ENCODE measurements at regions not wholly inside any gene's neighbourhood (a gene's known extent, or its start where the extent isn't known, plus 50 kb on each side); places are given as distances from the start of the nearest gene placed in this dataset.

DNA sequence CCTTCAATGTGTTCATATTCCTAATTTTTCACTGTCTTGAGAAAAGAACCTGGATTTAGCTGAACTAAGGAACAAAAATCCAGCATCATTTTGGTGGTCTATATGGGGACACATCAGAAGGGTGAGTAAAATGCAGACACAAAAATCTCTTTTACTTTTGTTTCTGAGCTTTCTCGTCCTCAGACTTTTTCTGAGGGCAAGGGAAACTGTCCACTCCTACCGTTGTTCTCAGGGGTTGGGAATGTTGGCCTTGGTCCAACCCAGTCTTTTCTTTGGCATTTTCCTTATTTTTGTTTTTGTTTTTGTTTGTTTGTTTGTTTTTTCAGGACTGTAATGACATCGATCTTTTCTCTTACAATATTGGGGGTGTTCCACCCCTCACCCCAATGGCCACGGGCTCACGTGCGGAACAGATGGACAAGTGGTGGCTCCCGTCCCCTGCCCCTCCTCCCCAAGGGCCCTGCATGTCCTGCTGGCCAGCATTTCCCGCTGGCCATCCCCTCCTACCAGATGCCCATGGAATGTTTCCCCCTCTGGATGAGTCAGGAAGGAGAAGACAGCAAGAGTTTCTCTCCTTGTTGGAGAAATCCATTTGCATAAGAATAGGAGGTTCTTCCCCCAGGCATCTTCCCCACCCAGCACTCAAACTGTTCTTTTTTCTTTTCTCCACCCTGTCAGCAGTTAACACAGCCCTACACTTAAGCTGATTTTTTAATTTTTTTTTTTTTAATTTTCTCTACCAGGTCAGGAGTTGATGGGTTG lies 305.4 kb upstream of the NDST4 start:
- DNase-seq, result no peak

DNA sequence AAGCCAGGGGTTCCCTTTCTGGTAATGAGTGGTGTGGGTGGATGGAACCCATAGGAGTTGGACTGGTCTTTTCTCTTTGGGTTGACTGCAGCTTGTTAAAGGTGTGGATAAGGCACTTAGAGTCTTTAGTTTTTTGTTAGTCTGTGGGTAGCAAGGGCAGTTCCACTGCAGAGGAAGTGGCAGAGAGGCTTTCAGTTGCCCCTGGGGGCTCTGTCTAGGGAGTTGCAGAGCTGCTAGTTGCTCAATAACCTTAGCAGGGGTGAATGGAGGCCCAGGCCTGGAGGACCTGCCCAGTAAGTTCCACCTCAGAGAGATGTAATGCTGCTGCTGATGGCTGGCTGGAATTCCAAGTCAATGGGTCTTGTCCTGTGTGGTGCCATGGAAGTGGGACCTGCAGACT lies 282.6 kb upstream of the NDST4 start:
- no peak for DNase-seq

DNA sequence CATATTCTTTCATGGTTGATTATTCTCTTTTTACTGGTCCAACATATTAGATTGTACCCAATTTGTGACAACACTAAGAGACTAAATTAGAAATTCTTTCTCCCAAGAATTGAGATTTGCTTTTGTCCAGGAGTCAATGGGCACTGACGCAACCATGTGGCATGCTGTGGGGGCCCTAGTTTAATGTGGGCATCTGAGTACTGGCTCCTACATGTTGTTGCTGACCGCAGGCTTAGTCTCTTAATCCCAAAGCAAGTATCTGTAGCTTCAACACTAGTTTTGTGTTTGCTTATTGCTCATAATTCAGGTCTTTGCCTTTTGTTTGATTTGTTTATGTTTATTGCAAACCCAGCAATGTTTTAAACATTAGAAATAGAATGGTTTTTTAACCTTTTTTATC lies 263.4 kb upstream of the NDST4 start:
- DNase-seq, result no peak

DNA sequence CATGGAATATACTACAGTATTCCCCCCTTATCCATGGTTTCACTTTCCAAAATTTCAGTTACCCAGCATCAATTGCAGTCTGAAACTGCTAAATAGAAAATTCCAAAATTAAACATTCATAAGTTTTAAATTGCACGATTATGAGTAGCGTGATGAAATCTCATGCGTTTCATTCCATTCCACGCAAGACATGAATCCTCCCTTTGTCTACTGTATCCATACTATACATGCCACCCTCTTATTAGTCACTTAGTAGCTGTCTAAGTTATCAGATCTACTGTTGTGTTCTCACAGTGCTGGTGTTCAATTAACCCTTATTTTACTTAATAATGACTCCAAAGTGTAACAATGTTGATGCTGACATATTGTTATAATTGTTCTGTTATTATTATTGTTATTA lies 261.2 kb upstream of the NDST4 start:
- no peak for DNase-seq

DNA sequence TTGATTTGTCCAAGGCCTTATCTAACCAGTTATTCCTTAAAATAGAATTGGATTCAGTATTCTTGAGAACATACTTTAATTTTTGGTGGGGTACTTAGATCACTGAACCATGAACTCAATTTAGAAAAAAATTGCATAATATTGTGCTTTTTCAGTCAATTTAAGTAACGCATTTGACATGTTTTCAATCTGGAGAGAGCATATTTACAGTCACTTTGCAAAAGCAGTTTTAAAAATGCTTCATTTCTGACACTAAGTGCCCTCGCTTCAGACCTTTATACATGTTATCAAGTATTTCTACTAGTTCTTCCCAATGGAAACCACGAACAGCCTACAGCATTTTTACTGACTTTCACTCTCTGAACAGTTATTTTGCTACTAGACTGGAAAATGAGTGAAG lies 257.1 kb upstream of the NDST4 start:
- DNase-seq, result no peak

DNA sequence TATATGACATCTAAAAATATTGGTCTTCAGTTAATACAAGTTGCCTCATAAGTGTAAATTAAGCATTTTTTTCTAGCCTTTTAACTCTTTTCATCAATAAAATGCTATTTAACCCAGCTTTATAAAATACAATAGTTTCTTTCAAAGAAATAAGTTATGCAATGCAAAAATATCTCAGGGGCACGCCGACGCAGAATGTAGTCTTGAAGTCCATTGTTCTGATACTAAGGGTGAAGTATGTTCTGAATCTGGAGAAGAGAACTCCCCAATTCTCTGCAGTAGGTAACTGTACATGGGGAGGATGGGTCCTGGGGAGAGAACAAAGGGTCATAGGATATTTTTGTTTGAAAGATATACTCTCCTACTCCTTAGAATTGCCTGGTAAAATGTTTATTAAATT lies 256.6 kb upstream of the NDST4 start:
- no peak for DNase-seq

DNA sequence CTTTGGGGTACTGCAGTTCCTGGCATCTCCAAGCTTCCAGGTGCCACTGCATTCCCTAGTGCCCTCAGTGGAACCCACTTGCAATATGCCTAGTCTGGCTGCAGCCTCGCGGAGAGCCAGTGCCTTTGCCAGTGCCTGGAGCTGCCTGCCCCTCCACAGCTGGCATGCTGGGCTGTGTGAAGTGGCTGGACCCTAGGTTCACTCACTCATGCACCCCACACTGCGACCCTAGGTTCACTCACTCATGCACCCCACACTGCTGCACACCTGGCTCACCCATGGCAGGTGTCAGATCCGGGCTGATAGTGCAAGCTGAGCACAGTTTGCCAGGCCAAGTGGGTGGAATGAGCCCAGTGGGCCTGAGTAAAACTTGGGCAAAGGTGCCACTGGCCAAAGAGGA lies 253.0 kb upstream of the NDST4 start:
- no peak for DNase-seq

DNA sequence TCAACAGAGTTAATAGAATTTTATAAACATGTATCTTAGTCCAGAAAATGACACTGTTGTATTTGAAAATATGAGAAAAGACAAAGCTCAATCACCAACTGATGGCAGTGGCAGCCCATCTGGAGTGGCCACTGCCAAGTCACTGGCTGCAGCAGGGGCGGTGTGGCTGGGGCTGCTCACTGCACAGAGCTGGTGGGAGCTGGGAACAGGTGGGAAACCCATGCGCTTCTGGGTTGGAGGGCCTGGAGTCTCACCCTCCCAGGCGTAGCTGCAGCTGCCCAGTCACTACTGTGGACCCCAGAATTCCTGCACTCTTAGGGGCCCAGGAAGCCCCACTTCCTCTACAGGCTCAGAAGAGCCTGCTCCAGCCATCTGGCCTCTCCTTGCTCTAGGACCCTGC lies 251.8 kb upstream of the NDST4 start:
- no peak for DNase-seq

DNA sequence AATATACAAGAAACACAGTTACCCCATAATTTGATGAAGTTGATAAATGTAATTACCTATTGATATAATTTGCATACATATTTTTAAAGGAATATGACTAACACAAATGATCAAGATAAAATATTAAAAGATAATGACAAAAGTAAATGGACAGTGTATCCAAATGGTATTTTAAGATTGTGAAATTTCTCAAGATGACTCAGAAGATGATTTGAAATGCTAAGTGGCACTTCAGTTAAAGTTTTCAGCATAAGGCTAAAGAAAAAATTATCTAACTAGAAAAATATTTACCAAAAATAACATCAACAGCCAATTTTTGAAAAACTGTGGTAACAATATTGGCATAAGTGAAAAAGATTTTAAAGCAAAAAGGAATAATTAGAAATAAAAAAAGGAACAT lies 248.4 kb upstream of the NDST4 start:
- DNase-seq, result no peak

DNA sequence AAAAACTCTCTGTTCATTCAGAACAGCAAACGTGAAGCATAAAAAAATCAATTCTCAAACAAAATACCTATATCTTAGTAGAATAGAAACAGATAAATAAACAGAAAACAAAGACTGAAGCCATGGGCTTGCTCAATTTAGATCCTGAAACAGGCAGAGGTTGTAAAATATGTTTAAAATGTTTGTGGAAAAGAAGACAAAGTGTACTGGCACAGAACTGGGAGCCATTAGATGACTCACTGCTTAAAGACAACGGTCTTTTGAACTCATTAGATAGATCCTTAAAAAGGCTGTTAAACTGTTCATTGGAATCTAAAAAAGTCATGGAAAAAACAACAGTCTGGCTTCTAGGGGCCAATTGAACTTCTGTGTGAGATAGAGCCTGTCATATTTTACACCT lies 247.0 kb upstream of the NDST4 start:
- DNase-seq, result no peak

DNA sequence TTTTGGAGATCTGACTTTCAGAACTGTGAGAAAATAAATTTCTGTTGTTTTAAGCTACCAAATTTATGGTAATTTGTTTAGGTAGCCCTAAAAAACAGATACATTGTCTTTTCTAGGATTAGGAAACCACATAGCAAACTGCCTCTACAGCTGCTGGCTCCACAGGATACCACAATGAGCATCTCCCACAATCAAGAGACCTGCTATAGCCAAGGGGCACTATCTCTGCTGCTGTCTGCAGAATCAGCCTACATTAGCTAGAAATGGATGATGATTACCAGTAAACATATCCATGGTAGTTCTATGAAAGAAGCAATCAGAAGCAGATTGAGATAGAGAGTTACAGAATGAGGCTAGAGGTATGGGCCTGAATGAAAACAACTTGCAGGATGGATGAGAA lies 244.4 kb upstream of the NDST4 start:
- DNase-seq, result no peak

DNA sequence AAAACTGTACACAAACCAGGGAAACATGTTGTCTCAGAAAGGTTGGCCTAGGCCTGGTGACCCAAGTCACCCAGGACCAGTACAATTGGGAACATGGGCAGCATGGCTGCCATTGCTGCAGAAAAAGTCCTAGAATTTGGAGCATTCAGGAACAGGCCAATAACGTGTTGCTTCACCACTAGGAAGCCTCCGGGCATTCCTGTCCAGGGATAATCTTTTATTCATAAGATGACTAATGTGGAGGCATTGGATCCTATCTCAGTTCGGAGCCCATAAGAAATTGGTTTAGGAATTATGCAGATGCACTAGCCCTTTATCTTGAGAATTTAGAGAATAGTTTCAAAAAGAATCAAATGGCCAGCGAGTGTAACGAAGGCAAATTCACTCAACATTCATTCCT lies 242.8 kb upstream of the NDST4 start:
- no peak for DNase-seq

DNA sequence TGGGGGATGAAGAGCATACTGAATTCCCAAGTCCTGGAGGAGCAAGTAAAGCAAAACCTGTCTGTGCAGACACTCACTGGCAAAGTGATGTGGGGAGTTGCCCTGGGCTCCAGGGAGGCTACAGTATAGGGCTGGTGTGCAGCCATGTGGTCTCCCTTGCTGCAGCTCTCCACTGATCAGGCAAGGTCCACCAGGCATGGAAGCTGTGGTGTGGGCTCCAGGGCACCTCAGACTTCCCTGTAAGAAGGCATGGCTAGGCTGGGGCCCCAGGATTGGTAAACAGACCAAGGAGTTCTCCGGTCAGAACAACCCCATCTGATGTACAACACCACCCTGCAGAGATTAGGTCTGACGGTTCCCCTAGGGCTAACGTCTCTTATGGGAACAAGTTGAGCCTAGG lies 241.9 kb upstream of the NDST4 start:
- no peak for DNase-seq

DNA sequence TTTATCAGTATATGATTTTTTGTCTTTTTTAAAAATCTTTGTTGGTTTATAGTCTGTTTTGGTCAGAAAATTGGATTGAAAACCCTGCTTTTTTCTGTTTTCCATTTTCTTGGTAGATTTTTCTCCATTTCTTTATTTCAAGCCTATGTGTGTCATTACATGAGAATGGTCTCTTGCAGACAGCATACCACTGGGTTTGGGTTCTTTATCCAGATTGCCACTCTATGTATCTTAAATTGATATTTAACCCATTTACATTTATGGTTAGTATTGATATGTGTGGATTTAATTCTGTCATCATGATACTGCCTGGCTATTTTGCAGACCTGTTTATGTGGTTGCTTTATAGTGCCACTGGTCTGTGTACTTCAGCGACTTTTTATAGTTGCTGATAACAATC lies 239.9 kb upstream of the NDST4 start:
- DNase-seq, result no peak

DNA sequence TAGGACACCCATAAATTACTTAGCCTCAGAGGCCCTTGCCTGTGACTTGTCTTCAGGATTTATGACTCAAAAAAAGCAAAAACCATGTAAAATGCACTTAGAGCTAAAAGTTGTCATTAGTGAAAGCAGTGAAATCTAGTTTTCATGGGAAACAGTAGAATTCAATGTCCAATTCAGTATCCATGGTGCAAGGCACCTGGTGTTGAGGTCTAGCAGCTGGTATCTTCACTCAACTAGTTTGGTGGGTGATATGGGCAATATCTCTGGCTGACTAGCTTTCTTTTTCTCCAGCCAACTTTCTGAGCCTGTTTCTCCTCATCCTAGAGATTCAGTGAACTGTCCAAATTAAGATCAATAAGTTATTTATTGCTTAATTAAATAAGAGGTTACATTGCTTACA lies 229.8 kb upstream of the NDST4 start:
- no peak for DNase-seq

DNA sequence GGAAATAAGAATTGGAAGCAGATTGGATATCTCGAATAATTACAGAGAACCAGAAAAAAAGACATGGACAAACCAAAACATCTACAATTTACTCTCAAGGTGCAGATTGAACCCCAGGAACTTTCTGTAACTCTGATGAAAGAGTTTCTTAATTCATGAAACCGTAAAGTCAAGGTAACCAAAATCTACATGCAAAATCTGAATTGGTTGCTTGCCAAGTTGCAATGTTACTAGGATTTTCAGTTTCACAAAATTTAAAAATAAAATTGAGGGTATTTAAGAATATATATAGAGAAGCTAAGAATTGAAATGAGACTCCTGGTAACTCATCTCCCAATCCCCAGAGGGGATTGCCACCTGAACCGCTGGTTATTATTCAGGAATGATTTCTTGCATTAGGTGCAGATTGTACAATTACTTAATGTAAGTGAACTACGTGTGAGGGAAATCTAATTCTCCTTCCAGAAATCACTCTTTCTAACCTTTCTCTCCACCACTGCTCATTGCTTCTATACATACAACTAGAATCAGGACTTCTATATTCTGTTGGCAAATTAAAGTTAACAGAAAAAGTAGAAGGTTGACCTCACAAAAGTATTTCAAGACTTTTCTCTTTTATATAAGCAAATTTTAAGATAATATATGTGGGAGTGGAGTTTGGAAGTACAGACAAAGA lies 221.5 kb upstream of the NDST4 start:
- no peak for DNase-seq

DNA sequence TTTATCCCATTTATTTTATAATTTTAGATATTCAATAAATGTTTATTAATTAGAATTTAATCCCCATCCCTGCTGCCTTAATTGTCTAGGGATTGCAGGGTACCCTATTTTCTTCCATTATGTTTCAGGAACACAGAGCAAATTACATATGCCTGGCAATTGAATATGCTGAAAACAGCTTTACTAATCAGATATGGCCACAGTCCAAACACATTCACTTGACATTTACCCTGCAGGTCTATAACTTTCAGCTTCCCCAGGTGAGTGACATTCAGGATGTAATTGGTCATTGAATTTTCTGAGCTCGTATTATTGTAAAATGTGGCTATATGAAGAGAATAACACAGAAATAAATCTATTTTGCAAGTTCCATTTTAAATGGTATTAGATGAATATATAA lies 218.7 kb upstream of the NDST4 start:
- DNase-seq, result no peak

DNA sequence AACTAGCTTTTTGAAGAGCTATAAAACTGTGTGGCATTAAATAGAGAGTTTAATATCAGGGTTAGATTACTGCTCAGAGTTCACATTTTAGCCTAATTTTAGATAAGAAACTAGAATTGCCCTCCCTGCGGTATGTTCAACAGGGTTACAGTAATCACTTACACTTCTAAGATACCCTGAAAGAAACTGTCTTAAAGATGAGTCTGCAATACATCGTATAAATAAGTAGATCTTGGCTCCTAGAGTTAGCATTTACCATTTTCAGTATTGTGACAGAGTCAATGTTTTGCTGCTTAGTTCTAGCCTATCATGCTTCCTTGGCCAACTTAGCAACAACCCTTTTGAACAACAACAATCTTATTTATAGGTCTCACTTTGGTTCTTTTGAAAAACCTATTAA lies 217.8 kb upstream of the NDST4 start:
- DNase-seq, result no peak

DNA sequence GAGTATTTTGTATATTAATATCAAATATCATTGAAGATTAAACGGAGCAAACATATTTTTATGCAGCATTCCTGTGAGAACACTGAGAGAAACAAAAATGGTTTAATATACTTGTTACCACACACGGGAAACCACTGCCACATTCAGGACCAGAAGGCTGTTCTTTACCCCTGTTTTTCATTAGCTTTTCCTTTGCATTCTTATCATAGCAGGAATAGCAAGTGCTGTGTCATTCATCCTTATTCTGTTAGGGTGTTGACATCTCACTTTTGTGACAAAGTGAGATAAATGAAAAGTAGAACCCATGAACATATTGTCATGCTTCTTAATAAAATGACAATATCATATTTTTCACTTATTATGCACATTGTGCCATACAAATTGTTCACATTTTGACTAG lies 212.4 kb upstream of the NDST4 start:
- DNase-seq, result no peak

DNA sequence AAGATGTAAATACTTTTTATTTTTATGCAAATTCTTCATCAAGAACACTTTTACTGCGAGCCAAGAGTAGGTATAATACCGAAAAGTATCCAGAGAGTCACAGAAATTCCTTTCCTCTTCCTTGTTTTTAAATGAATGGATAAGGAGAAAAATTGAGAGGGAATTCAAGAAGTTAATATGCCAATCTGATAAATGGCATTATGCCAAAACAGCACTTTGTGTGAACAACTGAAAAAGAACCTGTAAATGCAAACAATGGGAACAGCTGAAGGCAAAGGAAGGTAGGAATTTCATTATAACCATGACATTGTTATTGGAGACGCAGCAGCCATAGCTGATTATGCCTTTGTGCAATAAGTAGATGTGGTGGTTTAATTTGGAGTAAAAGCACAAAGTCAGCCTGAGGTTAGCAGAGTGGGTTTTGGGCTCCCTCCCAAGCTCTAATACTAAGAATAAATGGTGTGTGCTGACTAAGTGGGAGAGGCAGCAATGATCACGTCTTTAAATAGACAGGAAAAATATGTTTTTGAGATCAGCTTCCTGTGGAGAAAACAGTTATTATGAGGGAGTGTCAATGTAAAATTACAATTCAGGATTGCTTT lies 209.8 kb upstream of the NDST4 start:
- no peak for DNase-seq

DNA sequence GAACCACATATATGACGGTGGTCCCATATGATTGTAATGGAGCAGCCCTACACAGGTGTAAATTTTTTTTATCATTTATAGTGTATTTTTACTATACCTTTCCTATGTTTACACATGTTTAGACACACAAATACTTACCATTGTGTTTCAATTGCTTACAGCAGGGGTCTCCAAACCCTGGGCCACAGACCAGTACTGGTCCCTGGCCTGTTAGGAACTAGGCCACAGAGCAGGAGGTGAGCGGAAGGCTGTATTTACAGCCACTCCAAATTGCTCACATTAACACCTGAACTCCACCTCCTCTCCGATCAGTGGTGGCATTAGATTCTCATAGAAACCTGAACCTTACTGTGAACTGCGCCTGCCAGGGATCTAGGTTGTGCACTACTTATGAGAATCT lies 201.8 kb upstream of the NDST4 start:
- no peak for DNase-seq

DNA sequence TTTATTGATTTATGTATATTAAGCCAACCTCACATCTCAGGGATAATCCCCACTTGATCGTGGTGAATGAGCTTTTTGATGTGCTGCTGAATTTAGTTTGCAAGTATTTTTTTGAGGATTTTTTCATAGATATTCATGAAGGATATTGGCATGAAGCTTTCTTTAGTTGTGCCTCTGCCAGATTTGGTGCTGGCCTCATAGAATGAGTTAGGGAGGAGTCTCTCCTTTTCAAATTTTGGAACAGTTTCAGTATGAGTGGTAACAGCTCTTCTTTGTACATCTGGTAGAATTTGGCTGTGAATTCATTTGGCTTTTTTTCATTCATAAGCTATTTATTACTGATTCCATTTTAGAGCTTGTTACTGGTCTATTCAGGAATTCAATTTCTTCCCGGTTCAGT lies 197.2 kb upstream of the NDST4 start:
- no peak for DNase-seq

DNA sequence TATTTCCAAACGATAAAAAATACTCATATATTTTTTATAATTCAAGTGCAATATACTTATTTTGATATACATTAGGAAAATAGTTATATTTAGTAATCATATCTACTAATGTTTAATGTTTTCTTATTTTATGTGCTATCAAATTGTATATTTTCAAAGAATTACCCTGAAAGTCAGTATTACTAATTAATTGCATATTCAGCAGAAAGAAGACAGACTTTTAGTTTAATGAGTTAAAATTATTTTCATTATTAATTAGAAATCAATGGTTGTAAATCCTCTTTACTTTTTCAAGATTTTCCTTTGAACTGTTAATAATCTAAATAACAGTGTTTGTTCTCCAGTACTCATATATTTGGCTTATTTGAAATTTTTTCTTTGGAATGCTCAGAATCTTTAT lies 181.3 kb upstream of the NDST4 start:
- DNase-seq, result no peak

DNA sequence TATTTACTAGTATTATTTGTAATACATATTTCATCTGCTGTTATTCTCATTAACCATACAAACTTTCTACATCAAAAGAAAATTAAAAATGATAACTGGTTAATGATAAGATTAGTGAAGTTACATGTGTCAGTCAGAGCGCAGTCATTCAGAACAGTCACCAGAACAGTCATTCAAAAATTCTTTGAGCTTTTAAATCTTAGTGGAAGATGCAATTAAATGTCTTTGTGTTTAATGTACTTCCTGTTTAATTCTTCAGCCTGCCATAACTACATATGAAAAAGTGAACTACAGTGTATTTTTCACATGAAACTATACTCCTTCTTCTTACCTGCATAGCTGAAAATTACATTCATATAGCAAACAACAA lies 179.7 kb upstream of the NDST4 start:
- DNase-seq, result no peak

All from activated gamma-delta T cell (primary cell).